ENCODE measurements at regions not wholly inside any gene's neighbourhood (a gene's known extent, or its start where the extent isn't known, plus 50 kb on each side); places are given as distances from the start of the nearest gene placed in this dataset.

DNA sequence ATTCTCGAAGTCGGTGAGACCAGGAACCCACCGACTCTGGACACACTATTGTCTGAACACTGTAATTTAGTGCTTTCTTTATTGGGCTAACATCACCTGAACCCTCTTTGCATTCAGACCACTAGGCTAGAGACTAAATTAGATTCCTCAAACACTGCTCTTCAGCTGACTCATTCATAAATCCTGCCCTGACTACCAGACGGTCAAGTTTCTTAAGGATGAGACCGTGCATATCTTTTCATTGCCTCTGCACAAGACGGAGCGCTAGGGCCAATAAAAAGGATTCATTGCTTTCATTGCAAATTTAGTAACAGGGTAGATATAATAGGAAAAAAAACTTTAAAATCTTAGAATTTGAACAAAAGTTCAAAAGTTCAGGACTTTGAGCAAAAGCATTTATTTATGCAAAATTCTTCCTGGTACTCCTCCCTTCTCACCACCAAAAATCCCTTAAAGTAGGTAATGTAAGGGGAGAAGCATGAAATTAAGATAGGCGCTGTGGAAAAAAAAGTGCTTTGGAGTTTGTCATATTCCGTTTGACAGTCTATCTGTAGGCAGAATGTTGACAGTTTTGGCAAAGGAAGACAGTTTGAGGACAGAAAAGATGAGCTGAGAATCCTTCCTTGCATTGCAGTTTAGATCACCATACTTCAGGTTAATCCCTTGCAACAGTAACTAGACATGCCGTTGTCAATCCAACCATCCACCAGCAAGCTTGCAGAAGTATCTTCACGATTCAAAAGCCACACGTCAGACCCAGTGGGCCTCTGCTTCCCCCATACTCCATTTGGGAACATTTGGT is 328.6 kb upstream of the JARID2 start:
- DNase-seq (ENCODE audit: low read depth): no peak

DNA sequence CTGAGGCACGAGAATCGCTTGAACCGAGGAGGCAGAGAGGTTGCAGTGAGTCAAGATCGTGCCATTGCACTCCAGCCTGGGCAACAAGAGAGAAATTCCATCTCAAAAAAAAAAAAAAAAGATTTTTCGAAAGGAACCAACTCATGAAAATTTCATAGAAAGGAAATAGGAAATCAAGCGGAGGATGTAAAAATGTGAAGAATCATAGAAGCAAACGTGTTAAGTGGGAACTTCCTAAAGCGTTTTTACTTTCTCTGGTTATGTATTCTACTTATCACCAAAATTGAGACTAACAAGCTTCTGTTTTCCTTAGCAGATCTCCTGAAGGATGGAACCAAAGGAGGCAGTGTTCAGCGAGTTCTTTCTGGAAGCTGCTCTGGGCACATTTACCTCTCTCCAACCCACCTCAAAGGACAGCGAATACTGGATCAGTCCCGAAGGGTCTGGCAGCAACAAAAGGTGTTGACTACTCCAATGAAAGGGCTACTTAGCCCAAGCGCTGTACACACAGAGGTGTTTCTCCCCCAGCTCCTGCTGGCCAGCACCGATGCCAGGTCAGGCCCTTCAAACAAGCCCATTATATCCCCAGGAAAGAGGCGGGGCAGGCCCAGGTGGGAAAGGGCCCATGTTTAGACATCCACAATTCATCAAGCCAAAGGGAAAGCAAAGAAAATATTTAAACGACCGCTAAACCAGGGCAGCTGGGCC is 327.5 kb upstream of the JARID2 start:
- DNase-seq (ENCODE audit: low read depth): no peak

DNA sequence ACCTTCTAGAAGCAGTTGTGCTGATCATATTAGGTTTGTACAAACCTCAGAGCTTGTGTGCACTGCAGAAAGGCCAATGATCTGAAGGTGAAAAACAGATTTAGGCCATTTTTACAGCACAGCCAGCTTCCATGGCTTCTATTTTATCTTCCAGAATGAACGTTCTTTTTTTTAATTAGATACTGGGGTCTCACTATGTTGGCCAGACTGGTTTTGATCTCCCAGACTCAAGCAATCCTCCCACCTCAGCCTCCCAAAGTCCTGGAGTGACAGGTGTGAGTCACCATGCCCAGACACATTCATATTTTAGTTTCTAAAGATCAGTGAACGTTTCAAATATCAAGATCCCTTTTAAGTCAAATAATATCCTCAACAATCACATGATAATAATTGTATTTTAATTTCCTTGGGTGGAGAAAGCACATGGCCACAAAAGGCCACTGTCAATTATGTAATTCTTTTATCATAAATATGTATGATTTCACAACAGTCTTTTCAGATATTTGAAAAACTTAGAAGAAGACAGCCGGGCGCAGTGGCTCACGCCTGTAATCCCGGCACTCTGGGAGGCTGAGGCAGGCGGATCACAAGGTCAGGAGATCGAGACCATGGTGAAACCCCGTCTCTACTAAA is 326.7 kb upstream of the JARID2 start:
- DNase-seq (ENCODE audit: low read depth): no peak

DNA sequence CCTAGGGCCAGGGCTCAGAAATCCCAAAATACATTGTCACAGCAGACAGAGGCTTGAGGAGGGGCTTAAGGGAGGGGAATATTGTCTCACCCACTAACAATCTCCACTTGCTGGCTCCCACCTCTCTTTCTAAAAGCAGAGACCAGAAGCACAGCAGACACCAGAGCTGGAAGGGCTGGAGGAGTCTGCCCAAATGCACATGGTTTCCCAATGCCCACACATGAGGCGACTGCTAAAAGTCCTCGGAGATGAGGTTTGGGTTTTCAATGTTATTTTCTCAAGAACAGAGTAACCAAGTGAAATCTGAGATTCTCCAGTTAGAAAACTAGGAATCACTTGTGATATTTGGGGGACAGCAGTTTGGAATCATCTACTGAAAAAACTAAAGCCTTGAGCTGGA is 325.6 kb upstream of the JARID2 start:
- no peak for DNase-seq (ENCODE audit: low read depth)

DNA sequence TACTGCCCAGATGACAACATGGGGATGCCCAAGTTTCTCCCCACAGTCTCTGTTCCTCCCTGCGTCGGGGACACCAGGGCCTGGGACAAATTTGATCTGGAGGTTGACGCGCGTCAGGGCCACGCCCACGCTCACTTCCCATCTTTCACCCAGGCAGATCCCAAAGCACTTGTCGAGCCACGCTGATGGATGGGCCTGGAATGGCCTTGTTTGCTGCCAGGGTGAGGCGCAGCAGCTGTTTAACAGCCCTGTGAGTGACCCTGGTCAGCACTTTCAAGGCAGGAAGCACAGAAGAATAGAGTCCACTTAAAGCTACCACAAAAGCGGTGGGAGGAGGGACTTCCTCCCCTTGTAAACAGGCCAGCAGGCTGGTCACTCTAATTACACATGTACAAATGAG is 324.7 kb upstream of the JARID2 start:
- DNase-seq (ENCODE audit: low read depth): no peak

DNA sequence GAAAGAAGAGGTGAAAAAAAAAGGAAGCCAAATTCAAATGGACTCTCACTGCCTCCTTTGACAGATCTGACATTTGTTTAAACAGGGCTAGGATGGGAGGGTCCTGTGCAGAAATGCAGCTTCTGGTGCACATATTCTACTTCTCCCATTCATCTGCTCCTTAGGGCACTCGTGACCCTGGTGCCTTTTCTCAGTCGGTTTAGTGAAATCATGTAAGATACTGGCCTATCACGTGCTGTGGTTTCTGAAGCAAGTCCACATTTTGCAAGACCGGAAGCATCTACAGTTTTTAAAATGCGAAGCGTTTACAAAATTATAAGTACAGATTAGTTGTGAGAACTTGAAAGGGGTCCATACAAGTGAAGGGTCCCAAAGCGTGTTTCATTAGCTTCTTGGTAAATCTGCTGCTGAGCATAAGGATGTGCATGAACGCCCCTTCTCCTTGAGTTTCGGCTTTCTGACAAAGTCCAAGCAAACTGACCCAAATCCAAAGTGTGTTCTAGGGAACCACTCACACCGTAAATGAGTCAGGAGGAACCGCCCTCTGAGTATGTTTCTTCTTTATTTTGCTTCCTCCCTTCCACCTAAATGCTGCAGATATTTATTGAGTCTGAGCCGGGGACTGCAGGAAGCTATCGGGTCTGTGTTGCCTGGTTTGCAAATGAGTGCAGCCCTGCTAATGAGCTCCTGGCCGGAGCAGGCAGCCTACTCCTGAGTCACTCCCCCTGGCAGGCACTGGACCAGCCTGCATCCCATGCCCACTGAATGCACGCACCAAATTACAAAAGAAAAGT is 323.8 kb upstream of the JARID2 start:
- no peak for DNase-seq (ENCODE audit: low read depth)

DNA sequence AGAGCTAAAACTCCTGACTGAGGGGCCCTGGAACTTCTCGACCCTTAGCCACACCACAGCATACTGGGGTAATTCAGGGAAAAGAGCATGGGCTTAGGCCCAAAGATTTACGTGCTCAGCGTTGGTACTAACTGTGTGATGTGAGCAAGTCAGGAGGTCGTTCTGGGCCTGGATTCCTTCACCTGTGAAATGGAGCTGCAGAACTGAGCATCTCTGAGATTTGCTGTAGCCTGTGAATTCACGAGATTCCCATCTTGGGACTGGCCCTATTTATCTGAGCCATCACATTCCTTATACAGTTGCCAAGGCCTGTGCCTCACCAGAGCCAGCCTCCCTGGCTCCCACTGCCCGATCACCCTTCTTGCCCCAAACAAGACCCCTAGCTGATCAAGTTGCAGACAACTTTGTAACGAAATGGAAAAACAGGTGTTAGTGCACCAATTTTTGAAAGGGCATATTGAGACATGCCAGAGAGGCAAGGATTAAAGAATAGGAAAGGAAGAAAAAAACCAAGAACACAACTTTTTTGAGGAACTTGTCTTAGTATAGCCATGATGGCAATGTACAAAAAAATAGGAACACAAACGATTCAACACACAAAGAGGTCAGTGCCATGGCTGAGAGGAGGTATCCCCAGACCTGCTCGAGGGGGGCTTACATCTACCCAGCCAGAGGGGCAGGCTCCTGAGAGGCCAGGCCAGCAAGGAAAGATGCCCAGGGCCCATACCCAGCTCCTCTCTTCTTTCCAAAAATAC is 323.0 kb upstream of the JARID2 start:
- DNase-seq (ENCODE audit: low read depth): no peak

DNA sequence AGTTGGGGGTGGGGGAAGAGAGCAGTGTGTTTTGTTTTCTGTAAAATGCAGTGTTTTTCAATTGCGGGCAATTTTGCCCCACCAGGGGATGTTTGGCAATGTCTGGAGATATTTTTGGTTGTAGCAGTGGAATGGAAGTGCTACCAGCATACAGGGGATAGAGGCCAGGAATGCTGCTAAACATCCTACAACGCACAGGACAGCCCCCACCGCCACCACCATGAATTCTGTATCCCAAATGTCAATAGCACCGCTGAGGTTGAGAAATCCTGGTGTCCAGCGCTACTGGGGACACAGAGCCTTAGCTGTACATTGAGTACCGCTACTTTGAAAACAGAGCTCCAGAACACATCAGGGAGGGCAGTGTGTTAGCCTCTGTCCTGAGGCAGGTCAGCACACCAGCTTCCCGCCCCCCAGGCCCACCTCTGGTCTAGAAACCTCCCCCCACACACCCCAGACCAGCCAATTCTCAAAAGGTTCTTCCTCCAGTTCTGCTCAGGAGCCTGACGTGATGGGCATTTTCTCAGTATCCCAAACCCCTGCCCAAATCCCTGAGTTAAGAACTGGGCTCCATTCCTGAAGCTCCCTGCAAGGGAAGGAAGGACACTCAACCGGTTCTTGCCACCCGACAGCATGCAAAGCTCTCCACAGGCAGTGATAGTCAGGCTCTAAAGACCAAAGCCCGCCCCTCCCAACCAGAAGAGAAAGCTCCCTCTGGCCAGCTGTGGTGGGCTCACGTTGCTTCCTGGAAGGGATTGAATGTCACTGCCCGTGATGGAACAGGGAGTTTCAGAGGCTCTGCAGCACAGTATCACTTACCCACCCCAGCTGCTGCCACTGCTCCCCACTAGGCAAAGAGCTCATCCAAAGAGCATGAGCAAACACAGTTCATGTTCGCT is 321.5 kb upstream of the JARID2 start:
- DNase-seq (ENCODE audit: low read depth): no peak

DNA sequence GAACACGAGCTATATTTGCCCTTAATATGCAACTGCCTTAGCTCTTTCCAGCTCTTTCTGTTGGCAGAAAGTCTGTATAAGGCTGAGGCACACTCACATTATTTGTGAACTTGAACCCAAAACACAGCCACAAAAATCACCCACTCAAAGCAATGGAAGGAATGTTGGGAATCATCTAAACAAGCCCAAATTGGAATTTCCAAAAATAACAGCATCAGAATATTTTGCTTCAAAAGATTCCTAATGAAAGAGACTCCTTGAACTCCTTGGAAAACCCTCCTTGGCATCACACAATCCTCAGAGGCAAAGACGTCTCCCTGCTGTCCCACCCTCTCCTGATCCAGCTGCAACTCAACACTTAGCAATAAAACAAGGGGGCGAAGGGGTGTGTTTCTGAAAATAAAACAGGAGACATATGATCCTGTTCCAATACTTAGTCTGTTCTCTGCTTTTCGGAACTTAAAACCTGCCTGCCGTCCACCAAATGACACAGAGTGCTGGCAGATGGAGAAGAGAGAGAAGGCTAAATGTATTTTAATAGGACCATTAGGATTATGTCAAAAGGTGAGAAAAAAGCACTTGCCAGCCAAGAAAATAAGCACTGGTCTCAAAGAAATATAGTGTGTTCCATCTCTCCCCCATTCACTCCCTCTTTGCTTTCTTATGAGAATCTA is 320.7 kb upstream of the JARID2 start:
- no peak for DNase-seq (ENCODE audit: low read depth)

DNA sequence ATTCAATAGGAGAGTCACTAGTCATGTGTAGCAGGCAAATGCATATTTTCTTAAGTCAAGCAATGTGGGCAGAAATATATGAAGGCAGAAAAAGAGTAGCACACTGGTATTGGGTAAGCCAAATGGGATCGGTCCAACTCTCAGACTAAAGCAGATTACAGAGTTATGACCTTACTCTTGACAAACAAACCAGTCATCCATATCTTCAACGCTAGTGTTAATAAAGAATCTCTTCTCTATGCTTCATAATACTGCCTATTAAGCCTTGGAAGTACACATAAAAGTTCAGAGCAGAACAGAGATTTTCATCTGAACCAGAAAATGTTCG is 320.2 kb upstream of the JARID2 start:
- no peak for DNase-seq (ENCODE audit: low read depth)

DNA sequence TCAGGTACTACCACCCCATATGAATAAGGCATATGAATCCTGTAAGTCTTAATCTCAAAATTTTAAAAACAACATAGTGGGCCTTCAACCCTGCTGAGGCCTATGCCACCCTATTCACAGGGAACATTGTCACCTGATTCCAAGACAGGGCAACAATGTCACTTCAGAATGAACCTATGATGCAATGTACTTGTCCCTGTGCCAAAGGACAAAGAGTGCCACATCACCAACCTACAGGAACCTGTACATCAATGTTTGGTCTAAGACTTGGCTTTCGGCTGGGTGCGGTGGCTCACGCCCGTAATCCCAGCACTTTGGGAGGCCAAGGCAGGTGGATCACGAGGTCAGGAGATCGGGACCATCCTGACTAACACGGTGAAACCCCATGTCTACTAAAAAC is 318.5 kb upstream of the JARID2 start:
- DNase-seq (ENCODE audit: low read depth): no peak

DNA sequence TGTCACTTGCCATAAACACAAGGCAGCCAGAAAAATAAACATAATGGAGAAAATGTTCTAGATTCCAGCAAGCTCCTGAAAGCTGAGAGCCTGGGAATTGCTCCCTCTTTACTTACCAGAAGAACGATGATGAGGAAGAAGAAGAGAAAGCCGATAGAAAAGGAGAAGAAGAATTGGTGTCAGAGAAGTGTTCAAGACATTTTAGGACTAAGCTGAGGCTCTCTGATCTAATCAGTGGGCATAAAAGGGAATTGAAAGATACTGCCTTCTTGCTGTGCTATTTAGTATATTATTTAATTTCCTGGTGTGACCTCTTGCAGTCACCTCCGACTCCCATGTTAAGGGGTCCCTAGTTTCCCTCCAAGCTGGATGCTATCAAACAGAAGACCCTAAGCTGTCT is 316.6 kb upstream of the JARID2 start:
- DNase-seq (ENCODE audit: low read depth): no peak

DNA sequence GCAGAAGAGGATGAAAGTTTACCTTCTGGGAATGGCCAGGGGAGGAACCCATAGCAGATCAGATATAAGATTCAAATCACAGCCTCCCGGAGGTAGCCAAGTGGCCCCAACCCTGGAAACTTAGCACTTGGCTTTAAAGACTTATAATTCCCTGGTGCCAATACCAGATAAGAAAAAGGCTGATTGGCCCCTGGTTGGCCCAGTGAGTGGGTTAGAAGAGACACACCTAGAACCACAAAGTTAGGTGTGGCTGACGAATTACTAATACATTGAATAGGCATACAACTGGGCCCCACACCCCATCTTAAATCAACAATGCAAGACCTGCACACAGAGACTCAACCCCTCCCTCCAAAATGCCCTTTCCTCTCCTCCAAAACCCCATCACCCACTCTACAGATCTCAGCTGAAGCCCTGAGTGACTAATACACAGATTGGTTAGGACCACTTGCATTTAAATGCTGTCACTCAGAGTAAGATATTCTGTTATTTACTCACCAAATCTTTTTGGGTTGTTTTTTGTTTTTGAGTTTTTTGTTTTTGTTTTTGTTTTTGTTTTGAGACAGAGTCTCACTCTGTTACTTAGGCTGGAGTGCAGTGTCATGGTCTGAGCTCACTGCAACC is 315.4 kb upstream of the JARID2 start:
- no peak for DNase-seq (ENCODE audit: low read depth)

DNA sequence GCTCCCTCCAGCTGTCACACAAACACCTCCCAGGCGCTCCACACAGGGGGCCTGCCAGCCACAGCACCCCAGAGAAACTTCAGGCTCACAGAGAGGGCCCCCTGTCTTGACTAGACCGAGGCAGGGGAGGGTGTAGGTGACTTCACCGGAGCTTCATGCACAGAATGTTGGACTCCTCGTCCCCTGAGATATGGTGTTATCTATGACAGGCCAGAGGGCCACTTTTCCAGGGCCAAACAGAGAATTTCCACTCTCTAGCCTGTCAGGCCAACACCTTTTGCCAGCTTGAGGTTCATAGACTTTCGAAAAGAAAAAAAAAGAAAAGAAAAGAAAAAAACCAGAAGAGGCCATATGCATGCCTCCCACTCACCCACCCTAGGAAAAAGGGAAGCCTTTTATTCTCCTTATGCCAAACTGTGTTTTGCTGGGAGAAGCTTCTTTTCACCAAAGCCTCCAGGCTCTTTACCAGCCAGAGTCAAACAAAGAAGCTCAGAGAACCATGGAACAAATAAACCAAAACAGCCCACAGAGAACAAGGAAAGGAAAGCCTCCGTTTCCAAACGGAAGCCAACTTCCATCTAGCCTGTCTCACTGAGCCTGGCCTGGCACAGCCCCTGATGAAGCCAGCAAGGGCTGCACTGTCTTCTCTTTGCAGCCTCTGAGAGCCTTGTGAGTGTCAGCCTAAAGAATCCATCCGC is 313.2 kb upstream of the JARID2 start:
- no peak for DNase-seq (ENCODE audit: low read depth)

DNA sequence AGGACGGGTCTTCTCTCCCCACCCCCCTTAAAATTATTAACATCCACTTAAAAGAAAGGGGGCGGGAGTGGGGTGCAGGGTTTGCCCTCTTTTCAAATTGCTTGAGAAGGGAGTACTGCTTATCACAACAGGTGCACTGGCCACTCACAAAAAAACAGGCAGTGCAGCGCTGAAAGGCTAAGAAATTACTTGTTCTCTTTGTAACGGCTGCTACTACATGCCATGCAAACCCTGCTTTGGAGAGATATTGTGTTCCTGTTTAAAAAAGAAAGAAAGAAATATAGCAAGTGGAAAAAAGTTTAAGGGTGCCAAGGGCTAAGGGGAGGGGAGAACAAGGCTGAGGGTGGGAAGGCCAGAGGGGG is 312.7 kb upstream of the JARID2 start:
- no peak for DNase-seq (ENCODE audit: low read depth)

DNA sequence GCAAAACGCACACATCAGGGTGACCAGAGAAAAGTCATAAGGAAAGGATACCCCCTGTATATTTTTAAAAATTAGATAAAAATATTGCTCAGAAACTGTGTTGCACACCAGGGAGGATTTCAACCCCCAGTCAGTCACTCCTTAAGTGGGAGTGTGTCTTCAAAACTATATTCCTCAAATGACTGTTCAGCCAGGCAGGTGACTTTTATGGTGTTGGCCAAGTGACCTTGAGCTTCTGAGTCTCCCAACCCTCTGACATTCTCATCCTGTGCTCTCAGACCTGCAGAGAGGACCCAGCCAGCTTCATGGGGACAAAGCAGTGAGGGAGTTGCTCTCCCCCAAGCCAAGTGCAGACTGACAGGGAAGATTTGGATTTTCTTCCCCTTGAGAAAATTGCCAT is 311.9 kb upstream of the JARID2 start:
- no peak for DNase-seq (ENCODE audit: low read depth)

DNA sequence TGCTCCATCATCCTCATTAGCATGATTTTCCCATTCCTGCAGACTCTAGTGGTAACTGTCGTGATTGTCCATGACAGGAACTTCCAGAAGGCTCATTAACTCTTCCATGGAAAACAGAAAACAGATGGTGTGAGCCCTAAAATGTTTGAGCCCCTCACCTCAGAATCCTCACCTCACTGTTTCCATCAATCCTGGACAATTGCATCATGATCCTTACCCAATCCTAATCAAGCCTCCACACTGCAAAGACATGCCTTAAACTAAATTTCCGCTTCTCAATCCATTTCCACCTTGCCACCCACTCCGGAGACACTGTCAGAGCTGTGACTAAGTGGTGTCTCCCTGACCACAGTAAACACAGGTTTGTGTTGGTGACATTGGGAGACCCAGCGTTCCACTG is 311.0 kb upstream of the JARID2 start:
- DNase-seq (ENCODE audit: low read depth): no peak

DNA sequence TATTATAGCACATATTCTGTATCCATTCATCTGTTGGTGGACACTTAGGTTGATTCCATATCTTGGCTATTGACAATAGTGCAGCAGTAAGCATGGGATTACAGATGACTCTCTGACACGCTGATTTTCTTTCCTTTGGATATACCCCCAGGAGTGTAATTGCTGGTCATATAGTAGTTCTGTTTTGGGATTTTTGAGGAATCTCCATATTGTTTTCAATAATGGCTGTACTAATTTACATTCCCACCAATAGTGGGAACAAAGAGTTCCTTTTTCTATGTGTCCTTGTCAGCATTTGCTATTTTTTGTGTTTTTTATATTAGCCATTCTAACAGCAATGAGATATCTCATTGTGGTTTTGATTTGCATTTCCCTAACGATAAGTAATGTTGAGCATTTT is 309.0 kb upstream of the JARID2 start:
- no peak for DNase-seq (ENCODE audit: low read depth)

DNA sequence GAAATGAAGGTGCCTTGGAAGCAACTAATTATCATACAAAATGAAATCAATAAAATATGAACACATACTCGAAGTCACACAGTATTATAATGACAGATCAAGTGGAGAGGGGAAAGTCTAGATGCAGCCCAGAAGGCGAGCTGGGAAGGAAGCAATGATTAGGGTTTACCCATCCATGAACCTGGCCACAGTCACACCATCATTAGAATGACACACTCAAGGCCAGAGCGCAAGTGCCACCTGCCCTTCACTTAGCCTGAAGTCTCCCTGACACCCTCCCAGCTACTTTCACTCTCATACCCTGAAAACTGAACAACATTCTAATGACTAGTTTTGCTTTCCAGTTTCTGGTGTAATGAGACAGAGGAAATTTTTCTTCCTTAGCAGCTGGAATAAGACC is 302.8 kb upstream of the JARID2 start:
- DNase-seq (ENCODE audit: low read depth): no peak

All from stimulated activated CD8-positive, alpha-beta memory T cell treated with anti-CD3 and anti-CD28 coated beads, Interleukin-7, amount 100 ng/mL, for 24 hours (primary cell).